GM12878 (cell line): ENCODE measurements at regions not wholly inside any gene's neighbourhood (a gene's known extent, or its start where the extent isn't known, plus 50 kb on each side); places are given as distances from the start of the nearest gene placed in this dataset.

Experiments
- ATAC-seq: fragments of 200-7000 bp; cut with Tn5 transposase; 3 replicates; pipeline ENCODE4 v1.9.1; 2020; ENCODE audit warnings: mild to moderate bottlenecking, moderate library complexity
- BruUV-seq: library from RNA; stranded (reverse); fragments of 400-500 nt; replicated peaks from 2 replicates; lab custom pipeline; 2021; lab: Mats Ljungman, UMichigan
- CTCF ChIA-PET: fragments of 300-600 bp; sonication (Branson Sonifier 250); formaldehyde crosslinking; extraction: SDS; loops from one replicate; lab custom pipeline; 2021; ENCODE audit warnings: inconsistent platforms; lab: Yijun Ruan, JAX
- POLR2A ChIA-PET: fragments of 350-600 bp; formaldehyde crosslinking; extraction: SDS; loops from one replicate; lab custom pipeline; 2021; ENCODE audit warnings: inconsistent platforms; lab: Charles Lee
- RAD21 ChIA-PET: fragments of 300-600 bp; sonication (Branson Sonifier 250); formaldehyde crosslinking; loops from one replicate; lab custom pipeline; 2023; ENCODE audit warnings: antibody characterized with exemption; ENCODE audit not compliant: unreplicated experiment; lab: Charles Lee
- SMC1A ChIA-PET: fragments of 300-600 bp; sonication (Branson Sonifier 250); formaldehyde crosslinking; loops from one replicate; lab custom pipeline; 2023; ENCODE audit not compliant: unreplicated experiment, uncharacterized antibody; lab: Charles Lee
- DNase-seq: peaks from one replicate; pipeline ENCODE4 v3.0.0-alpha.2; 2011; ENCODE audit warnings: low read depth, low spot score
- FAIRE-seq: peaks from 3 replicates; lab custom pipeline; 2011; peaks lifted over from hg19 to GRCh38; lab: Jason Lieb, UNC
- H2AFZ ChIP-seq: 2 replicates; pipeline ENCODE4 v1.6.0; 2011; ENCODE audit warnings: low read depth, low read length, control low read depth; ENCODE audit not compliant: control insufficient read depth
- H3K27ac ChIP-seq: 2 replicates; pipeline ENCODE4 v1.5.1; 2011; ENCODE audit warnings: control low read depth; ENCODE audit not compliant: control insufficient read depth, insufficient read depth
- H3K27me3 ChIP-seq, 2 experiments: replicated peaks in 1 of 2; 2 replicates each; pipeline versions ENCODE4 v1.6.0 to v1.6.1; 2011; ENCODE audit warnings: low read length in 1 of 2; ENCODE audit not compliant: control insufficient read depth in 2 of 2, insufficient read depth in 2 of 2
- H3K36me3 ChIP-seq, 2 experiments: 2 replicates each; pipeline ENCODE4 v1.5.1; 2011; ENCODE audit warnings: low read length in 1 of 2; ENCODE audit not compliant: control insufficient read depth in 2 of 2, insufficient read depth in 2 of 2
- H3K4me1 ChIP-seq: 2 replicates; pipeline ENCODE4 v1.6.1; 2011; ENCODE audit warnings: mild to moderate bottlenecking, low read length, moderate library complexity, mixed read lengths; ENCODE audit not compliant: control insufficient read depth, insufficient read depth
- H3K4me2 ChIP-seq: 2 replicates; pipeline ENCODE4 v1.6.0; 2011; ENCODE audit warnings: control low read depth; ENCODE audit not compliant: control insufficient read depth, insufficient read depth
- H3K4me3 ChIP-seq: fragments of 200-600 bp; sonication (generic); 2 replicates; pipeline ENCODE4 v1.5.1; 2016
- H3K79me2 ChIP-seq: 2 replicates; pipeline ENCODE4 v1.6.0; 2011; ENCODE audit warnings: low read length; ENCODE audit not compliant: control insufficient read depth, insufficient read depth
- H3K9ac ChIP-seq: 2 replicates; pipeline ENCODE4 v1.8.0; 2011; ENCODE audit warnings: low read length, control low read depth, mixed read lengths; ENCODE audit not compliant: control insufficient read depth, insufficient read depth
- H3K9me3 ChIP-seq: replicated peaks from 3 replicates; pipeline ENCODE4 v1.5.1; 2011; ENCODE audit warnings: mild to moderate bottlenecking, low read length; ENCODE audit not compliant: control insufficient read depth, insufficient read depth
- H4K20me1 ChIP-seq: 2 replicates; pipeline ENCODE4 v1.6.0; 2011; ENCODE audit not compliant: control insufficient read depth, insufficient read depth
- ATF2 ChIP-seq: IDR thresholded peaks from 2 replicates; pipeline ENCODE4 v1.6.1; 2012; ENCODE audit warnings: low read length, inconsistent platforms
- CBX3 ChIP-seq: fragments of 200-600 bp; sonication (generic); IDR thresholded peaks from 2 replicates; pipeline ENCODE4 v1.6.1; 2016; ENCODE audit warnings: low read depth, borderline replicate concordance
- CHD1 ChIP-seq: IDR thresholded peaks from 2 replicates; pipeline ENCODE4 v1.6.1; 2012; ENCODE audit warnings: low read depth, low read length, improper control_type of control experiment
- LARP7 ChIP-seq: fragments of 450-650 bp; IDR thresholded peaks from 2 replicates; pipeline ENCODE4 v1.6.1; 2017; ENCODE audit warnings: mild to moderate bottlenecking
- MTA3 ChIP-seq: IDR thresholded peaks from 2 replicates; pipeline ENCODE4 v1.6.1; 2012; ENCODE audit warnings: low read length, inconsistent platforms, borderline replicate concordance
- NR2F1 ChIP-seq: fragments of 450-650 bp; conservative IDR thresholded peaks from 2 replicates; pipeline ENCODE4 v1.6.1; 2017; ENCODE audit warnings: mild to moderate bottlenecking
- POLR2AphosphoS5 ChIP-seq: IDR thresholded peaks from 2 replicates; pipeline ENCODE4 v1.6.1; 2011; ENCODE audit warnings: mild to moderate bottlenecking, low read length, inconsistent platforms
- RAD51 ChIP-seq: fragments of 450-650 bp; IDR thresholded peaks from 2 replicates; pipeline ENCODE4 v1.6.1; 2016; ENCODE audit warnings: moderate library complexity, mild to moderate bottlenecking, inconsistent platforms
- STAT1 ChIP-seq: fragments of 450-650 bp; conservative IDR thresholded peaks from 2 replicates; pipeline ENCODE4 v1.6.1; 2014; ENCODE audit warnings: antibody characterized with exemption, mild to moderate bottlenecking
- TCF7 ChIP-seq: IDR thresholded peaks from 2 replicates; pipeline ENCODE4 v1.6.1; 2014; ENCODE audit warnings: antibody characterized with exemption, borderline replicate concordance
- WRNIP1 ChIP-seq: IDR thresholded peaks from 2 replicates; pipeline ENCODE4 v1.6.1; 2011; ENCODE audit warnings: low read depth, low read length, improper control_type of control experiment, borderline replicate concordance
- ZBTB40 ChIP-seq: fragments of 450-650 bp; IDR thresholded peaks from 2 replicates; pipeline ENCODE4 v1.6.1; 2016; ENCODE audit warnings: mild to moderate bottlenecking, moderate library complexity, borderline replicate concordance
- ZNF217 ChIP-seq: fragments of 450-650 bp; IDR thresholded peaks from 2 replicates; pipeline ENCODE4 v1.6.1; 2017; ENCODE audit warnings: antibody characterized with exemption, mild to moderate bottlenecking
- WGBS: methylation state at CpG from one replicate; pipeline ENCODE4 v1.1.6; 2016; ENCODE audit warnings: low lambda C conversion rate; ENCODE audit not compliant: insufficient replicate concordance, insufficient coverage; ENCODE audit errors: missing lambda C conversion rate; 5-methylcytosine and 5-hydroxymethylcytosine counted together
- in situ Hi-C: fragments of 300-500 bp; cut with MboI; formaldehyde crosslinking; loops from 9 replicates; pipeline ENCODE4 v1.14.3; 2018; ENCODE audit warnings: mixed read lengths
- intact Hi-C: fragments of 100-400 bp; cut with micrococcal nuclease; formaldehyde crosslinking; loops from one replicate; pipeline ENCODE4 v1.14.2; 2022; ENCODE audit not compliant: unreplicated experiment
- TF ChIP-seq, protein P1 (sequence below): IDR thresholded peaks from 2 replicates; pipeline ENCODE4 v1.6.1; 2012; ENCODE audit warnings: mild to moderate bottlenecking, low read depth, low read length
- TF ChIP-seq, protein P2 (sequence below): fragments of 450-650 bp; IDR thresholded peaks from 2 replicates; pipeline ENCODE4 v1.6.1; 2018; ENCODE audit warnings: borderline replicate concordance, mild to moderate bottlenecking; ENCODE audit not compliant: partially characterized antibody

DNA sequence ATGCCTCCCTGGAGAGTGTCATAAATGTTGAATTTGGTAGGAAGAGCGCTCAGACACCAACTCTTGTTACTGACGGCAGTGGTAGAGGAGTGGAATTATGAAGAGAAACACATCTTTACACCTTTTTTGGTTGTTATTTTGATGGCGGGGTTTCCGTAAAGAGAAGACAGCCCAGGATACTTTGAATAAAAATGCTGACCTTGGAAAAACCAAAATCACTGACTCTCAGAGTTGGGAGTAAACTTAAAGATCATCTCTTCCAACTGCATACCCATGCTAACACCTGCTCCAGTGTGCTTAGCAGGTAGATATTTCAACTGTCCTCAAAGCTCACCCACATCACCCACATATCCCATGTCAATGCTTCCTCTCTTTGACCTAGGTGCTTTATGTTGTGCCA, 498.6 kb downstream of the LIG4 start:
- WGBS: 74% methylated on average over 4 of the region's 4 CpGs
- no peak overlapping the region for H3K4me3 ChIP-seq
- ATAC-seq: no peak
- SMC1A ChIA-PET: no interaction called here
- TF ChIP-seq MTA3 (no peak), ZNF217 (no peak), CHD1 (no peak), NR2F1 (no peak), STAT1 (no peak), RAD51 (no peak), POLR2AphosphoS5 (no peak), ZBTB40 (no peak), TCF7 (no peak), ATF2 (no peak), CBX3 (no peak), LARP7 (no peak), WRNIP1 (no peak)
- TF ChIP-seq, protein P1, sequence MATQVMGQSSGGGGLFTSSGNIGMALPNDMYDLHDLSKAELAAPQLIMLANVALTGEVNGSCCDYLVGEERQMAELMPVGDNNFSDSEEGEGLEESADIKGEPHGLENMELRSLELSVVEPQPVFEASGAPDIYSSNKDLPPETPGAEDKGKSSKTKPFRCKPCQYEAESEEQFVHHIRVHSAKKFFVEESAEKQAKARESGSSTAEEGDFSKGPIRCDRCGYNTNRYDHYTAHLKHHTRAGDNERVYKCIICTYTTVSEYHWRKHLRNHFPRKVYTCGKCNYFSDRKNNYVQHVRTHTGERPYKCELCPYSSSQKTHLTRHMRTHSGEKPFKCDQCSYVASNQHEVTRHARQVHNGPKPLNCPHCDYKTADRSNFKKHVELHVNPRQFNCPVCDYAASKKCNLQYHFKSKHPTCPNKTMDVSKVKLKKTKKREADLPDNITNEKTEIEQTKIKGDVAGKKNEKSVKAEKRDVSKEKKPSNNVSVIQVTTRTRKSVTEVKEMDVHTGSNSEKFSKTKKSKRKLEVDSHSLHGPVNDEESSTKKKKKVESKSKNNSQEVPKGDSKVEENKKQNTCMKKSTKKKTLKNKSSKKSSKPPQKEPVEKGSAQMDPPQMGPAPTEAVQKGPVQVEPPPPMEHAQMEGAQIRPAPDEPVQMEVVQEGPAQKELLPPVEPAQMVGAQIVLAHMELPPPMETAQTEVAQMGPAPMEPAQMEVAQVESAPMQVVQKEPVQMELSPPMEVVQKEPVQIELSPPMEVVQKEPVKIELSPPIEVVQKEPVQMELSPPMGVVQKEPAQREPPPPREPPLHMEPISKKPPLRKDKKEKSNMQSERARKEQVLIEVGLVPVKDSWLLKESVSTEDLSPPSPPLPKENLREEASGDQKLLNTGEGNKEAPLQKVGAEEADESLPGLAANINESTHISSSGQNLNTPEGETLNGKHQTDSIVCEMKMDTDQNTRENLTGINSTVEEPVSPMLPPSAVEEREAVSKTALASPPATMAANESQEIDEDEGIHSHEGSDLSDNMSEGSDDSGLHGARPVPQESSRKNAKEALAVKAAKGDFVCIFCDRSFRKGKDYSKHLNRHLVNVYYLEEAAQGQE: no peak
- TF ChIP-seq, protein P2, sequence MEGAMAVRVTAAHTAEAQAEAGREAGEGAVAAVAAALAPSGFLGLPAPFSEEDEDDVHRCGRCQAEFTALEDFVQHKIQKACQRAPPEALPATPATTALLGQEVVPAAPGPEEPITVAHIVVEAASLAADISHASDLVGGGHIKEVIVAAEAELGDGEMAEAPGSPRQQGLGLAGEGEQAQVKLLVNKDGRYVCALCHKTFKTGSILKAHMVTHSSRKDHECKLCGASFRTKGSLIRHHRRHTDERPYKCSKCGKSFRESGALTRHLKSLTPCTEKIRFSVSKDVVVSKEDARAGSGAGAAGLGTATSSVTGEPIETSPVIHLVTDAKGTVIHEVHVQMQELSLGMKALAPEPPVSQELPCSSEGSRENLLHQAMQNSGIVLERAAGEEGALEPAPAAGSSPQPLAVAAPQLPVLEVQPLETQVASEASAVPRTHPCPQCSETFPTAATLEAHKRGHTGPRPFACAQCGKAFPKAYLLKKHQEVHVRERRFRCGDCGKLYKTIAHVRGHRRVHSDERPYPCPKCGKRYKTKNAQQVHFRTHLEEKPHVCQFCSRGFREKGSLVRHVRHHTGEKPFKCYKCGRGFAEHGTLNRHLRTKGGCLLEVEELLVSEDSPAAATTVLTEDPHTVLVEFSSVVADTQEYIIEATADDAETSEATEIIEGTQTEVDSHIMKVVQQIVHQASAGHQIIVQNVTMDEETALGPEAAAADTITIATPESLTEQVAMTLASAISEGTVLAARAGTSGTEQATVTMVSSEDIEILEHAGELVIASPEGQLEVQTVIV: no peak
- TF ChIP-seq, all 136 proteins: peak for 0
- intact Hi-C loops (no loop called here), in situ Hi-C loops (no loop called here)
- Histone ChIP-seq H3K9me3 (no peaks in the 10 kb centered on the region), H3K36me3 (no peaks in the 10 kb centered on the region), H3K27ac (no peak overlapping the region), H3K4me2 (no peak overlapping the region), H3K79me2 (no peaks in the 10 kb centered on the region), H3K27me3 (no peaks in the 10 kb centered on the region), H2AFZ (no peak overlapping the region), H3K9ac (no peak overlapping the region), H3K4me1 (no peaks in the 10 kb centered on the region), H4K20me1 (no peaks in the 10 kb centered on the region)
- BruUV-seq: no TSS peak
- no peak for DNase-seq
- ChIA-PET POLR2A (no interaction called here), CTCF (no interaction called here), RAD21 (no interaction called here)
- FAIRE-seq: no peak
